Rectal smooth muscle tissue (tissue), 1 donor: ENCODE measurements at regions not wholly inside any gene's neighbourhood (a gene's known extent, or its start where the extent isn't known, plus 50 kb on each side); places are given as distances from the start of the nearest gene placed in this dataset.
"Not testable (repeated sequence)": the region's sequence is repeated elsewhere in the genome, so short reads cannot be mapped to it uniquely, and the experiment has no call there.

ENCODE experiments used
- H3K27ac ChIP-seq: one replicate; pipeline ENCODE4 v1.7.0; 2013; ENCODE audit warnings: low read depth, low read length, inconsistent platforms
- H3K27me3 ChIP-seq: one replicate; pipeline ENCODE4 v1.7.0; 2013; ENCODE audit warnings: low read length; ENCODE audit not compliant: control insufficient read depth, insufficient read depth
- H3K36me3 ChIP-seq: one replicate; pipeline ENCODE4 v1.7.0; 2013; ENCODE audit warnings: low read length; ENCODE audit not compliant: control insufficient read depth, insufficient read depth
- H3K4me1 ChIP-seq: one replicate; pipeline ENCODE4 v1.7.0; 2013; ENCODE audit warnings: low read length; ENCODE audit not compliant: control insufficient read depth, insufficient read depth
- H3K4me3 ChIP-seq: one replicate; pipeline ENCODE4 v1.7.0; 2013; ENCODE audit warnings: low read length
- H3K9ac ChIP-seq: one replicate; pipeline ENCODE4 v1.7.0; 2013; ENCODE audit warnings: low read length

GRCh38 chrX:151042842-151043241 lies 59.7 kb downstream of the HMGB3 start:
- H3K36me3 ChIP-seq = no peaks in the 10 kb centered on the region
- no peak overlapping the region for H3K9ac ChIP-seq
- H3K27me3 ChIP-seq = no peaks in the 10 kb centered on the region
- no peaks in the 10 kb centered on the region for H3K4me1 ChIP-seq
- no peak overlapping the region for H3K27ac ChIP-seq
- no peak overlapping the region for H3K4me3 ChIP-seq

- H3K4me1 ChIP-seq, H3K9ac ChIP-seq, H3K36me3 ChIP-seq, H3K27ac ChIP-seq, H3K27me3 ChIP-seq, H3K4me3 ChIP-seq: not testable (repeated sequence)
These were observed 83.2 kb downstream of the HMGB3 start for GRCh38 chrX:151066373-151066772.

GRCh38 chrX:151073767-151074166 lies 90.6 kb downstream of the HMGB3 start:
- Histone ChIP-seq H3K4me1 (no peaks in the 10 kb centered on the region), H3K27me3 (no peaks in the 10 kb centered on the region), H3K27ac (no peak overlapping the region), H3K9ac (no peak overlapping the region), H3K36me3 (no peaks in the 10 kb centered on the region), H3K4me3 (no peak overlapping the region)

GRCh38 chrX:151081016-151081415 lies 95.4 kb upstream of the GPR50 start:
- no peak overlapping the region for H3K4me3 ChIP-seq
- H3K9ac ChIP-seq = no peak overlapping the region
- no peaks in the 10 kb centered on the region for H3K36me3 ChIP-seq
- peaks cover 2% of the 10 kb centered on the region for H3K27me3 ChIP-seq
- no peaks in the 10 kb centered on the region for H3K4me1 ChIP-seq
- H3K27ac ChIP-seq = no peak overlapping the region

GRCh38 chrX:151082077-151082948 lies 94.1 kb upstream of the GPR50 start:
- no peak overlapping the region for H3K27ac ChIP-seq
- peak overlapping the region; percentile 38 for H3K4me3 ChIP-seq
- peaks cover 2% of the 10 kb centered on the region for H3K27me3 ChIP-seq
- no peak overlapping the region for H3K9ac ChIP-seq
- H3K36me3 ChIP-seq = no peaks in the 10 kb centered on the region
- H3K4me1 ChIP-seq = no peaks in the 10 kb centered on the region

GRCh38 chrX:151084454-151084853 lies 91.9 kb upstream of the GPR50 start:
- peaks cover 2% of the 10 kb centered on the region for H3K27me3 ChIP-seq
- no peaks in the 10 kb centered on the region for H3K36me3 ChIP-seq
- no peak overlapping the region for H3K4me3 ChIP-seq
- no peaks in the 10 kb centered on the region for H3K4me1 ChIP-seq
- H3K27ac ChIP-seq = no peak overlapping the region
- H3K9ac ChIP-seq = no peak overlapping the region

- Histone ChIP-seq H3K9ac (no peak overlapping the region), H3K27me3 (peaks cover 2% of the 10 kb centered on the region), H3K4me1 (no peaks in the 10 kb centered on the region), H3K36me3 (no peaks in the 10 kb centered on the region), H3K4me3 (no peak overlapping the region), H3K27ac (no peak overlapping the region)
These were observed 91.2 kb upstream of the GPR50 start for GRCh38 chrX:151085207-151085606.

GRCh38 chrX:151088221-151088620 lies 88.2 kb upstream of the GPR50 start:
- Histone ChIP-seq H3K27ac (no peak overlapping the region), H3K9ac (no peak overlapping the region), H3K4me1 (no peaks in the 10 kb centered on the region), H3K36me3 (no peaks in the 10 kb centered on the region), H3K4me3 (no peak overlapping the region), H3K27me3 (no peaks in the 10 kb centered on the region)

- Histone ChIP-seq H3K4me3 (no peak overlapping the region), H3K4me1 (no peaks in the 10 kb centered on the region), H3K9ac (no peak overlapping the region), H3K27ac (no peak overlapping the region), H3K36me3 (no peaks in the 10 kb centered on the region), H3K27me3 (no peaks in the 10 kb centered on the region)
These were observed 77.4 kb upstream of the GPR50 start for GRCh38 chrX:151099001-151099400.

GRCh38 chrX:151100799-151101198 lies 75.6 kb upstream of the GPR50 start:
- Histone ChIP-seq H3K36me3 (no peaks in the 10 kb centered on the region), H3K4me3 (no peak overlapping the region), H3K4me1 (no peaks in the 10 kb centered on the region), H3K27ac (no peak overlapping the region), H3K9ac (no peak overlapping the region), H3K27me3 (no peaks in the 10 kb centered on the region)

- not testable (repeated sequence) for H3K36me3 ChIP-seq, H3K4me3 ChIP-seq, H3K4me1 ChIP-seq, H3K9ac ChIP-seq, H3K27ac ChIP-seq, H3K27me3 ChIP-seq
These were observed 63.2 kb upstream of the GPR50 start for GRCh38 chrX:151113200-151113599.
